NT2/D1 (cell line): ENCODE measurements at regions not wholly inside any gene's neighbourhood (a gene's known extent, or its start where the extent isn't known, plus 50 kb on each side); places are given as distances from the start of the nearest gene placed in this dataset.

ENCODE experiments used
- DNase-seq: peaks from one replicate; pipeline ENCODE4 v3.0.0-alpha.2; 2011; ENCODE audit warnings: low read depth, low spot score
- H3K27me3 ChIP-seq: 2 replicates; pipeline ENCODE4 v1.6.0; 2011; ENCODE audit warnings: mild to moderate bottlenecking; ENCODE audit not compliant: insufficient read length, insufficient read depth
- H3K36me3 ChIP-seq: 2 replicates; pipeline ENCODE4 v1.6.1; 2011; ENCODE audit warnings: mild to moderate bottlenecking, low read length, mixed read lengths; ENCODE audit not compliant: insufficient read depth, insufficient read length
- H3K4me1 ChIP-seq: 2 replicates; pipeline ENCODE4 v1.5.1; 2011; ENCODE audit not compliant: insufficient read depth, insufficient read length
- H3K4me3 ChIP-seq: 2 replicates; pipeline ENCODE4 v1.5.1; 2011; ENCODE audit warnings: low read depth; ENCODE audit not compliant: insufficient read length
- H3K9ac ChIP-seq: 2 replicates; pipeline ENCODE4 v1.6.0; 2011; ENCODE audit warnings: low read depth; ENCODE audit not compliant: insufficient read length
- H3K9me3 ChIP-seq: 2 replicates; pipeline ENCODE4 v1.5.1; 2011; ENCODE audit warnings: mild to moderate bottlenecking, low read length; ENCODE audit not compliant: insufficient read depth
- SUZ12 ChIP-seq: IDR thresholded peaks from 2 replicates; pipeline ENCODE4 v1.6.1; 2011; ENCODE audit not compliant: insufficient read length, insufficient read depth; ENCODE audit errors: extremely low read depth
- YY1 ChIP-seq: IDR thresholded peaks from 2 replicates; pipeline ENCODE4 v1.6.1; 2011; ENCODE audit not compliant: insufficient read length, insufficient read depth
- ZNF274 ChIP-seq: IDR thresholded peaks from 2 replicates; pipeline ENCODE4 v1.6.1; 2011; ENCODE audit warnings: mild to moderate bottlenecking, low read depth, low read length

- DNase-seq = no peak
- no peak for TF ChIP-seq YY1
- TF ChIP-seq SUZ12 = no peak
- no peak for TF ChIP-seq ZNF274
- Histone ChIP-seq H3K9ac (no peak overlapping the region), H3K4me3 (no peak overlapping the region), H3K36me3 (no peaks in the 10 kb centered on the region), H3K9me3 (no peaks in the 10 kb centered on the region), H3K27me3 (no peaks in the 10 kb centered on the region), H3K4me1 (no peaks in the 10 kb centered on the region)
These were observed 370.9 kb downstream of the NR4A2 start for GRCh38 chr2:155961641-155962040.

GRCh38 chr2:155958834-155959233 lies 373.7 kb downstream of the NR4A2 start:
- Histone ChIP-seq H3K4me3 (no peak overlapping the region), H3K4me1 (no peaks in the 10 kb centered on the region), H3K36me3 (no peaks in the 10 kb centered on the region), H3K9ac (no peak overlapping the region), H3K27me3 (no peaks in the 10 kb centered on the region), H3K9me3 (no peaks in the 10 kb centered on the region)
- DNase-seq = no peak
- TF ChIP-seq ZNF274 (no peak), SUZ12 (no peak), YY1 (no peak)

- Histone ChIP-seq H3K36me3 (no peaks in the 10 kb centered on the region), H3K4me3 (no peak overlapping the region), H3K9me3 (no peaks in the 10 kb centered on the region), H3K4me1 (no peaks in the 10 kb centered on the region), H3K27me3 (no peaks in the 10 kb centered on the region), H3K9ac (no peak overlapping the region)
- no peak for DNase-seq
- TF ChIP-seq YY1 = no peak
- no peak for TF ChIP-seq SUZ12
- TF ChIP-seq ZNF274 = no peak
These were observed 385.5 kb downstream of the NR4A2 start for GRCh38 chr2:155947069-155947468.

GRCh38 chr2:155944218-155944617 lies 388.3 kb downstream of the NR4A2 start:
- no peaks in the 10 kb centered on the region for H3K27me3 ChIP-seq
- no peak overlapping the region for H3K9ac ChIP-seq
- no peaks in the 10 kb centered on the region for H3K36me3 ChIP-seq
- no peak for TF ChIP-seq SUZ12
- TF ChIP-seq ZNF274 = no peak
- no peak for TF ChIP-seq YY1
- peaks cover 9% of the 10 kb centered on the region; the same call in 1 of the 2 replicates for H3K9me3 ChIP-seq
- H3K4me3 ChIP-seq = no peak overlapping the region
- no peaks in the 10 kb centered on the region for H3K4me1 ChIP-seq
- DNase-seq = no peak

GRCh38 chr2:155930312-155930711 lies 402.2 kb downstream of the NR4A2 start:
- Histone ChIP-seq H3K27me3 (no peaks in the 10 kb centered on the region), H3K4me1 (no peaks in the 10 kb centered on the region), H3K9ac (no peak overlapping the region), H3K4me3 (no peak overlapping the region), H3K36me3 (no peaks in the 10 kb centered on the region), H3K9me3 (peaks cover 10% of the 10 kb centered on the region; the same call in 1 of the 2 replicates)
- DNase-seq = no peak
- no peak for TF ChIP-seq ZNF274
- TF ChIP-seq SUZ12 = no peak
- no peak for TF ChIP-seq YY1

- DNase-seq = no peak
- no peaks in the 10 kb centered on the region for H3K4me1 ChIP-seq
- H3K36me3 ChIP-seq = peaks cover 2% of the 10 kb centered on the region
- H3K9ac ChIP-seq = no peak overlapping the region
- no peaks in the 10 kb centered on the region for H3K9me3 ChIP-seq
- TF ChIP-seq ZNF274 = no peak
- TF ChIP-seq SUZ12 = no peak
- no peak for TF ChIP-seq YY1
- no peaks in the 10 kb centered on the region for H3K27me3 ChIP-seq
- no peak overlapping the region for H3K4me3 ChIP-seq
These were observed 415.1 kb downstream of the NR4A2 start for GRCh38 chr2:155917380-155917779.

- no peak overlapping the region for H3K4me3 ChIP-seq
- no peak overlapping the region for H3K9ac ChIP-seq
- H3K27me3 ChIP-seq = no peaks in the 10 kb centered on the region
- TF ChIP-seq SUZ12 (no peak), ZNF274 (no peak), YY1 (no peak)
- no peaks in the 10 kb centered on the region for H3K9me3 ChIP-seq
- H3K4me1 ChIP-seq = no peaks in the 10 kb centered on the region
- DNase-seq = no peak
- peaks cover 2% of the 10 kb centered on the region for H3K36me3 ChIP-seq
These were observed 419.2 kb downstream of the NR4A2 start for GRCh38 chr2:155913356-155913755.

- Histone ChIP-seq H3K9me3 (no peaks in the 10 kb centered on the region), H3K9ac (no peak overlapping the region), H3K4me3 (no peak overlapping the region), H3K4me1 (no peaks in the 10 kb centered on the region), H3K27me3 (no peaks in the 10 kb centered on the region), H3K36me3 (peaks cover 2% of the 10 kb centered on the region)
- DNase-seq = no peak
- TF ChIP-seq ZNF274 = no peak
- TF ChIP-seq YY1 = no peak
- TF ChIP-seq SUZ12 = no peak
These were observed 424.0 kb downstream of the NR4A2 start for GRCh38 chr2:155908567-155908966.
